ENCODE measurements at regions not wholly inside any gene's neighbourhood (a gene's known extent, or its start where the extent isn't known, plus 50 kb on each side); places are given as distances from the start of the nearest gene placed in this dataset.

GRCh38 chr6:108751851-108752732 lies 96.1 kb upstream of the ARMC2 start:
- no peak for DNase-seq

DNA sequence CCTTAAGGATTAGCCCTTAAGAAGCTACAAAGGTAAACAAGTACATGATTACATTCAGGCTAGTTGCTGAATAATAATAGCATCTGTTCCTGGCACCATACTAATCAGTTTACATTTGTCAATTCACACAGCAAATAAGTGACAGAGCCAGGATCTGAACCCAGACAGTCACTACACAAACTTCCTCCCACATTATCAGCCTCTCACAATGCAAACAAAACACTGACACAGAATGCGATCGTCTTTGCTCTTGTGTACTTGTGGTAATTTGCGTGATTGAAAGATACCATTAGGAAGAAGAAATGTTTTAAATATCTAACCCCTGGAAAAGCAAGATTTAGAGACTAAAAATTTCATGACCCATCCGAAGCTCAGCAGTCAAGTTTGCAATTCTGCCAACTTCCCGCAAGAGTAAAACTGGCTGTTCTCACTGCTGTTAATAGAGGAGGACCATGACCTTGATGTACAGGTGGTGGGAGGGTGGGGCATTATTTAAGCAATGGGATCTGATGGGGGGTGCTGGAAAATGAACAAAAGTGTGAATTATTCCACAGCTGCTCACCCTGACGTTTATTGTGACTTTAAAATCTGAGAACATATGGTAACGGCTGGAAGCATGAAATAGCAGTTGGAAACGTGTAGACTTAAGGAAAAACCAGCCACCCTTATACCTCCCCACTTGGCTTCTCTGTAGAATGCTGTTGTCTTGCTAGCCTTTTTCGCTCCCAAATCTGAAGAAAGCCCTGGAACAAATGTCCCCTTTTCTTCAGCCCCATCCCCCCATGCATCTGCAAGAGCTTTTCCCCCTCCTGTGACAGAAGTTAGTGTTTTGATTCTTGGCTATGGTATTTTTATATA lies 95.3 kb upstream of the ARMC2 start:
- DNase-seq, result no peak

GRCh38 chr6:108755257-108756240 lies 92.7 kb upstream of the ARMC2 start:
- DNase-seq, result no peak

- no peak for DNase-seq
These were observed 90.9 kb upstream of the ARMC2 start for GRCh38 chr6:108757357-108757756.

DNA sequence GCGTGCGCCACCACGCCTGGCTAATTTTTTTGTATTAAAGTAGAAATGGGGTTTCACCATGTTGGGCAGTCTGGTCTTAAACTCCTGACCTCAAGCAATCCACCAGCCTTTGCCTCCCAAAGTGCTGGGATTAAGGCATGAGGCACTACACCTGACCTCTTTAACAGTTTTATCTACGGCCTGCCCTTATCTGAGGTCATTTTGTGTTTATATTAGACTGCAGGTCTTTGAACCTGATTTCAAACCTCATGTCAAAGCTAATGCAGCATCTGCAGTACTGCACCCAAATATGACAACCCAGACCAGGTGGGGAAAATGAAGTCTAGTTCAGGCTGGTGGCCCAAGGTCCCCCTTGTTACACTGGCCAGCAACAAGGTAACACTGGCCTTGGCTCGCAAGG lies 89.3 kb upstream of the ARMC2 start:
- no peak for DNase-seq

GRCh38 chr6:108760126-108761050 lies 87.8 kb upstream of the ARMC2 start:
- peak; percentile 51 to 75 for DNase-seq

GRCh38 chr6:108762394-108762793 lies 85.8 kb upstream of the ARMC2 start:
- peak; percentile 57 to 59 for DNase-seq

DNA sequence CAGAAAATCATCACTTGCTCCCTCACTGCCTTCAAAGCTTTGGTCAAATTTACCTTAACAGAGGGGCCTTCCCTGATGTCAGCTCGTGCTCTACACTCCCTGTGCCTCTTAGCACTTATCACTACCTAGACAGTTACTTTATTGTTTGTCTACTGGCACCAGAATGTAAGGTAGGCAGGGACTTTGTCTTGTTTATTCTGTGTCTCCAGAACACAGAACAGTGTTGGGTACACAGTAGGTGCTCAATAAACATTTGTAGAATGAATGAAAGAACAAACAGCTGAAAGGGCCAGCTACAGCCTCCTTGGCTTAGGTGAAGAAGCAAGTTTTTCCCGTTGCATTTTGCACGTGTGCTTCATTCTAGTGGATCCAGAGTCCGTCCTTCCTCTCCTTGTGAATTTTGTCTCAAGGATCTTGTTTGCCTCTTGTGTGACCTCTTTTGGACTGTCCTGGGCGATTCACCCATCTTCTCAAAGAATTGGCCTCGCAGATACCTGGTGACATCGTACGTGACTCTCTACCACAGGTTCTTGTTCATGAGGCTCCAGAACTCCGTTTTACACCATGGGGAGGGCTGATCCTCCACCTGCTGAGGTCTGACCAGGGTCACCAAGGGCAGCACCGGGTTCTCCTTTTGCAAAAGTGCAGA lies 84.2 kb upstream of the ARMC2 start:
- DNase-seq, result no peak

GRCh38 chr6:108764580-108764950 lies 83.7 kb upstream of the ARMC2 start:
- no peak for DNase-seq

- DNase-seq, result no peak
These were observed 82.7 kb upstream of the ARMC2 start for GRCh38 chr6:108765495-108765894.

- DNase-seq, result no peak
These were observed 81.8 kb upstream of the ARMC2 start for GRCh38 chr6:108766419-108766818.

DNA sequence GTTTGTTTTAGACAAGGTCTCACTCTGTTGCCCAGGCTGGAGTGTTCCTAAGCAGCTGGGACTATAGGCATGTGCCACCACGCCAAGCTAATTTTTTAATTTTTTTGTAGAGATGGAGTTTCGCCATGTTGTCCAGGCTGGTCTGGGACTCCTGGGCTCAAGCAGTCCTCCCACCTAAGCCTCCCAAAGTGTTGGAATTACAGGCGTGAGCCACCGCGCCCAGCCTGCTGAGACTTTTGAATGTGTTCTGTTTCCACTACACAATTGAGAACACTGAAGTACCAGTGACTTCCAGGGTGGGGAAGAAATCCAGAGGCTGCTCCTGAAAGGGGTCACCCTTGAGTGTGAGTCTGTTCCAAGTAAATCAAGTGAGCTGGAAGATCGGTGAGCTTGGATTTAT lies 81.3 kb upstream of the ARMC2 start:
- DNase-seq, result no peak

DNA sequence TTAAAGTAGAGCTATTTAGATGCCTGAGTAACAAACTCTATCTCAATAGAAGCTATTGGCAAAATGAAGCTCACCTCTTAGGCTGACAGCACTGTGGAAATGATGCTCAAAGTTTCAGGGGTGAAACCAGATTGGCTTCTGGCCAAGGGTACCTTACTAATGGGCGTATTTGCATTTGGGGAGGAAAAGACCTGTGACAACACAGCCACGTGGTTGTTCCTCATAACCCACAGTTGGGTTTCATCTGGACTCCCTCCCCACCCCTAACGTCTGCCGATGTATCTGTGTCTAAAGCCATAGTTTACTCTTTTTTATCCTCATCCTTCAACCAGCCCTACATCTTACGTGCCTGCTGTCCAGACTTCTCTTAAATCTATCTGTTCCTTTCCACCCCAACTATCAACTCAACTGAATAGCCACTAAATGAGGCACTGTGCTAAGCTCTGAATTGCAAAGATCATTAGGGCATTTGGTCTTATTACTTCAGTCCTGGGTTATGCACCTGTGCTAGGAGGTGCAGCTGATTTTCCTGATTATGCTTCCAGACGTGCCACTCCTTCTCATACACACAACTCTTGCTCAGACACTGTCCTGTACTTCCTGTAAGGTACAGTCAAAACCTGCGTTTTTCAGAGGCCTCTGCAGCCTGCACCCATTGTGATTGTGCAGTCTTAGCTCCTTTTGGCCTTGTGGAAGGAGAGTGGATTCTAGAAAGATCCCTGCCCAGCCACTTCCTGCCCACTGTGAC lies 80.6 kb upstream of the ARMC2 start:
- DNase-seq, result no peak

GRCh38 chr6:108768166-108768555 lies 80.1 kb upstream of the ARMC2 start:
- no peak for DNase-seq

DNA sequence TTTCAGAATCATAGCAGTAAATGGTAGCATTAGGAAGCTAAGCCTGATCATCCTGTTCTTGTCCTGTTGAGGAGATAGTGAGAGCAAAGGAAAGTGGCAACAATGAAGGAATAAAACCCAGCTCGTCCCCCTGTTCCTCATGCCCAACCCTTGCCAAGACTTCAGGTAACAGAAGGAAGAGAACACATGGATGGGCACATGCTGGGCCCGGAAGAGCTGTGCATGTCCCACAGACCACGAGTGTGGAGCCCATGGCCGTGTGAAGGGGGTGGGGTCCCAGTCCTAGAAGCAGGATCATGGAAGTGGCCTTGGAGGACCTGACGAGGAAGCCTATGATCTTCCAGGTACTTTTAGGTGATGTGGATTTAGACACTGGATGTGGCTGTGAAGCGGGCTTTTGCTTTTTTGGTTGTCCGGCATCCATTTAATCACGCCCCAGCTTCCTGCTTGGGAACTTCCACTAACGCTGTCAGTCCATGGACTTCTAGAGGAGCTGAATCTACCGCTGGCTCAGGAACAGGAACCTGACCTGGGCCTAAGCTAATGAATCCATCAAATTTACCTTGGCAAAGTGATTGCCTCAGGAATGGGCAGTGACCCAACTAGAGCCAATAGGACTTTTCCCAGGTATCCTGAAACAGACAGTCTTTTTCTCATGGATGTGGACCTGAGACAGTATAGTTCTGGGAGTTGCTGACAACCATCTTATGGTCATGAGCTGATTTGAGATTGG lies 79.3 kb upstream of the ARMC2 start:
- DNase-seq, result no peak

DNA sequence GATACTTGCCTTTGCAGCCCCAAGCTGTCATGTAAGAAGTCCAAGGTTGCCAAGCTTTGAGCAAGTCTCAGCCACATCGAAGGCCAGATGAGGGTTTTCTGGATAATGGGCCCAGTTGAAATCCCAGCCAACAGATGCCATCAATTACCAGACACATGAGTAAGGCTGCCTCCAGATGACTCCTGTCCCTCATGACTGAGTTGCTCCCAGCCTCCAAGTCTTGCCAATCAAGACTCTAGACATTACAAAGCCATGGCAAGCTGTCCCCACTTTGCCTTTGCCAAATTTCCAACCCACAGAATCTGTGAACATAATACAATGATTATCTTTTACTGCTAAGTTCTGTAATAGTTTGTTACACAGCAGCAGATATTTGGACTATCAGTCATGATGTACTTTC lies 76.8 kb upstream of the ARMC2 start:
- no peak for DNase-seq

DNA sequence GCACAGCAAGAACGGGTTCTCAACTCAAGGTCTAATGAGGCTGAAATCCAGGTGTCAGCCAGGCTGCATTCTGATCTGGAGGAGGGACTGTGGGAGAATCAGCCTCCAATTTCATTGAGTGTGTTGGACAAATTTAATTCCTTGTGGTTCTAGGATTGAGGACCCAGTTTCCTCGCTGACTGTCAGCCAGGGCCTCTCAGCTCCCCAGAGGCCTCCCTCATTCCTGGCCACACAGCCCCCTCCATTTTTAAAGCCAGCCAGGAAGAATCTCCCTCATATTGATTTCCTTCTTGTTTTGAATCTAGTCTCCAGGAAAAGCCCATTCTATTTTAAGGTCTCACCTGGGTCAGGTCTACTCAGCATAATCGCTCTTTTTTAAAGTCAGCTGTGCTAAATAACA lies 73.7 kb upstream of the ARMC2 start:
- DNase-seq, result no peak

DNA sequence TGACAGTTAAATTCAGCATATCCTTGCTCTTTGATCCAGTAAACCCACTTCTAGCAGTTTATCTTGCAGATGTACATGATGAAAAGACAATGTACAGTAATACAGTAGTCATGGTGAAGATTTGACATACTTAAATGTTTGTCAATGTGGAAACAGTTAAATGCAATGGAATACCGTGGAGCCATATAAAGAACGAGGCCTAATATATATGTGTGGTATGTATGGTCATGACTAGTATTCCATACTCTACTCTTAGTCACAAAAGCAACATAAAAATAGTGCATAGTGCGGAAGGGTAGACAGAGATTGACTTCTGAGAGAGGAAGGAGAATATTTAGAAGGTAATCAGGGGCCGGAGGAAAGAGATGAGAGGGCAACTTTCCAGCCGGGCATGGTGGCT lies 70.7 kb upstream of the ARMC2 start:
- DNase-seq, result no peak

- no peak for DNase-seq
These were observed 69.6 kb upstream of the ARMC2 start for GRCh38 chr6:108778421-108779186.
